GM19324 (cell line): ENCODE measurements at regions not wholly inside any gene's neighbourhood (a gene's known extent, or its start where the extent isn't known, plus 50 kb on each side); places are given as distances from the start of the nearest gene placed in this dataset.
A peak's percentile ranks its signal among the peaks of the same experiment; 100 is the strongest.
"Not testable (repeated sequence)": the region's sequence is repeated elsewhere in the genome, so short reads cannot be mapped to it uniquely, and the experiment has no call there.

Experiments used
- ATAC-seq: cut with Tn5 transposase; IDR thresholded peaks from one replicate; pipeline ENCODE4 v1.9.1; 2021; ENCODE audit warnings: mild to moderate bottlenecking, moderate library complexity; ENCODE audit not compliant: unreplicated experiment, low FRiP score

GRCh38 chr17:56688151-56688550, 94.7 kb downstream of the NOG start:
- no peak for ATAC-seq

GRCh38 chr17:56690441-56691291, 97.2 kb downstream of the NOG start:
- no peak for ATAC-seq

- no peak for ATAC-seq
Measured at GRCh38 chr17:56694825-56695224, 101.3 kb downstream of the NOG start.

GRCh38 chr17:56697190-56697589, 103.7 kb downstream of the NOG start:
- ATAC-seq = no peak

- no peak for ATAC-seq
Measured at GRCh38 chr17:56699186-56699894, 105.8 kb downstream of the NOG start.

GRCh38 chr17:56700919-56701420, 107.5 kb downstream of the NOG start:
- ATAC-seq = no peak

GRCh38 chr17:56707312-56708219, 114.1 kb downstream of the NOG start:
- no peak for ATAC-seq

- no peak for ATAC-seq
Measured at GRCh38 chr17:56708220-56708558, 114.7 kb downstream of the NOG start.

GRCh38 chr17:56708670-56709410, 115.3 kb downstream of the NOG start:
- no peak for ATAC-seq

- ATAC-seq = no peak
Measured at GRCh38 chr17:56710986-56711385, 117.5 kb downstream of the NOG start.

DNA sequence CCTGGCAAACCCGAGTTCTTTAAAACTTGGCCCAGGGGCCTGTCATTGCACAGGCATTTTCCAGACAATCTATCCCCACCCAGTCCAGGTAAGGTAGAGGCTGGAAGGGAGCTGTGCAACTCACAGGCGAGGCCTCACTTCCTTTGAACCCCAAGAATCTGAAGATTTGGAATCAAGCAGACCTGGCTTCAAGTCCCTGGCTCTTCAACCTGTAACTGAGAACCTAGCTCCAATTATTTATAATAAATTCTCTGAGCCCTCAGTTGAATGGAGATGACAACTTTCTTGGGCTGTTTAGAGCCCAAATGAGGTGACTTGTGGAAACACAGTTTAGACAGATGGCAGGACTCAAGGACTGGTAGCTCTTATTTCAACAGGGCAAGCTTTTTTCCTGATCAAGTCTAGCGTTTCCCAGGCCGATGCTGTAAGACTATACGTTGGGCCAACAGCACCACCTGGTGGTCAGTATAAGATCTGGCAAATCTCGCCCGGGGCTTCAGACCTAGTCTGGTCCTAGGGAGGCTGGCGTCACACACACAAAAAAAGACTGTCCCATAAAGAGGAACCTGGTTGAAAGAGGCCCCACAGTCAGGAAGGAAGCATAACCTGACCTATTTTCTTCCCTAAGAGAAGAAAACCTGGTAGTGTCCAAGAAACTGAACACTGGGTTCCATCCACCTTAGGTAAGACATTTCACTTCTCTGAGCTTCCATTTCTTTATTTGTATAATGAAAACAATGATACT, 117.9 kb downstream of the C17orf67 start:
- peak; percentile 63 for ATAC-seq

GRCh38 chr17:56717471-56717870, 116.2 kb downstream of the C17orf67 start:
- ATAC-seq = no peak

DNA sequence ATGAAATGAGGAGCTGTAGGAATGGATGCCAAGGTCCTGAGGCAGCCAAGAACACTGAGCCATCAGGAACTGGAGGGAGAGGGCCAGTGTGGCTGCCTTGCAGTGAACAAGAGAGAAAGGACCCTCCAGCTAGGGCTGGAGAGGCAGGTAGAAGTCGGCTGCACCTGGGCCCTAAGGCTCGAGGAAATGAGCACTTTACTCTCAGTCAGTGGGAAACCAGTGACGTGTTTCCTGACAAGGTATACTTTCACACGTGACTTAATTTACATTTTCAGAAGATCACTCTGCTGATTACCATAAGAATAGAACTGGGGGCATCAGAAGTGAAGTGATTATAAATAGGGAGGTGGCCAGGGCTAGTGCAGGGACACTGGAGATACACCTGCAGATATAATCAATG, 115.2 kb downstream of the C17orf67 start:
- no peak for ATAC-seq

DNA sequence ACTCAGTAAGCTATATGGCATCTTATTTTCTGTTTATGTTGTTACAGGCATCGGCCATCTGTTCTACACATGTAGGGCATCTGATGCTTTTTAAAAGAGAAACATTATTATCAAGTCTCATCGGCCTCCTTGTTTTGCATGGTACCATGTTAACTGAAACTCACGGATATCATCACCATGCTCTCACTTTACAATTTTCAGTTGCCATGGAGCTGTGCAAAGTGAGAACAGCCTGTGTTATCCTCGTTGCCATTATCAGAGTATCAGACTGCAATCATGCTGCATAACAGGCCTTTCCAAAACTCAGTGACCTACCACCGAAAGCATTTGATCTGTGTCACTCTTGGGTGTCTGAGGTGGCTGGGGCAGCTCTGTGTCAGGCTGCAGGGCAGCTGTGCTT, 110.3 kb downstream of the C17orf67 start:
- ATAC-seq = no peak

- ATAC-seq = no peak
Measured at GRCh38 chr17:56724664-56725063, 109.1 kb downstream of the C17orf67 start.

DNA sequence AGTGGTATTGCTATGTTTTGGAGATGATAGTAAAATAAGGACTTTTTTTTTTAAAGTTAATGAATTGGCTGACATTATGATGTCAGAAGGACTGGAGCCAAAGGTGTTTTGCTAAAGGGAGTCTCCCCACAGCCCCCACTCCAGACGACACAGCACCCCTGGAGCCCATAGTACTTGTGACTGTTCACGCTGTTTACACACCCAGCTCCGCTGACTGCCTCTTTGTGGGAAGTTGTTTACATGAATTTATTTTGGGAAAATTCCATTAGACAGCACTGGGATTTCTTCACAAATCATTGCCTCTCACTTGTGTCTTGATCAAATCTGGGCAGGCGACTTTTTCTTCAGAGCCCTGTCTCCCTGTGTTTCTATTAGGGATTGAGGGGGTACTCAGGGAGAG, 108.6 kb downstream of the C17orf67 start:
- ATAC-seq = no peak

DNA sequence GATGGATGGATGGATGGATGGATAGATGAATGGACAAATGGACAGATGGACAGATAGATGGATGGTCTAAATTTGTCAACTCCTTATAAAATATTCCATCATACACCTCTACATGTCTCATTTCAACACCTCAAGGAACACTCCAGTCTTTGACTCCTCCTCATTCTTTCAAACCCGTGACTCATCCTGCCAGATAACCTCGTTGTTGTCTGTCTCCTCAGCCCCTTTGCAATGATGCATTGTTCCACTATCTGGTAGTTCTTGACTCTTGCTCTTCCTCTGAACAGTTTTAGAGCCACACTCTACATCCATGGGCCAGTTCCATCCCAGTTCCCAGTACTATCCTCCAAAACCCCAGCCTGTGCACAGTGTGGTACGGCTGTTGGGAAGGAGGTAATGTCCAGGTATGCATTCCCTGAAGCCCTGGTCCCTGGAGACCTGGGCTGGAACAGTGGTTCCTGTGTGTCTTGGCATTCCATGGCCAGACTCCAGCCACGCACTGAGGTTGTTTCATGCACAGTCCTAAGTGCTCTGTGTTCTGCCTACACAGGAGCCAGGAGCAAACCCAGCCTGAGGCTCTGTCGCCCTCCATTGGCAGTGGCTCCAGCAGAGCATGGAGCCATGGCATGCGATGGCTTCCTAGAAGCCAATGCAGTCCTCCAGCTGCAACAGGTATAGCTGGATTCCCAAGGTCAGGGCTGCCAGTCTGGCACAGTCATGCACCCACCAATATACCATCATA, 105.7 kb downstream of the C17orf67 start:
- no peak for ATAC-seq

DNA sequence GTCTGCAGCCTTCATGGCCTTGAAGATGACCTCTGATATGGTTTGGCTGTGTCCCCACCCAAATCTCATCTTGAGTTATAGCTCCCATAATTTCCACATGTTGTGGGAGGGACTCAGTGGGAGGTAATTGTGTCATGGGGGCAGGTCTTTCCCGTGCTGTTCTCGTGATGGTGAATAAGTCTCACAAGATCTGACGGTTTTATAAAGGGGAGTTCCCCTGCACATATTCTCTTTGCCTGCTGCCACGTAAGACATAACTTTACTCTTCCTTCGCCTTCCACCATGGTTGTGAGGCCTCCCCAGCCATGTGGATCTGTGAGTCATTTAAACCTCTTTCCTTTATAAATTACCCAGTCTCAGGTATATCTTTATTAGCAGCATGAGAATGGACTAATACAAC, 102.6 kb downstream of the C17orf67 start:
- ATAC-seq = not testable (repeated sequence)

DNA sequence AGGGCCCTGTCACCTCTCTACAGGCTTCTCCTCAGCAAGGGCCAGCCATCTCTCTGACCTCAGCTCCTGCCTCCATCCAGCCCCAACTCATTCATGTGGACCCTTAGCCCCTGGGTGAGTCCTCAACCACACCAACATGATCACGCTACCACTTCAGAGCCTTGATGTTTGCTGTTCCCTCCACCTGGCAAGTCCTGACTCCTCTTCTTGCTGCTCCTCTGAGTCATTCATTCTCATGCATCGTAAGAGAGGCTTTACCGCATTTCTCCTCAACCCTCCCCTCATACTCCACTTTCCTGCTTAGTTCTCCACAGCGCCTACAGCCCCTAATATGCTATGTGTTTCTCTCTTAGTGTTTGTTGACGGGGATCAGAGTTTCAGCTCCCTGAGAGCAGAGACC, 99.9 kb downstream of the C17orf67 start:
- no peak for ATAC-seq
